K562 (cell line): ENCODE measurements at regions not wholly inside any gene's neighbourhood (a gene's known extent, or its start where the extent isn't known, plus 50 kb on each side); places are given as distances from the start of the nearest gene placed in this dataset.

Source experiments
- ATAC-seq: fragments of 200-7000 bp; cut with Tn5 transposase; 3 replicates; pipeline ENCODE4 v1.9.1; 2020; ENCODE audit warnings: moderate library complexity
- BruUV-seq: library from RNA; stranded (reverse); fragments of 400-500 nt; replicated peaks from 2 replicates; lab custom pipeline; 2021; lab: Mats Ljungman, UMichigan
- CTCF ChIA-PET: fragments of 300-600 bp; formaldehyde crosslinking; extraction: SDS; loops from one replicate; lab custom pipeline; 2021; ENCODE audit warnings: low intra/inter-chr PET ratio; lab: Yijun Ruan, JAX
- POLR2A ChIA-PET: fragments of 300-600, 350-650 bp; sonication (Branson Sonifier 250); formaldehyde crosslinking; extraction: SDS; loops from one replicate; lab custom pipeline; 2021; ENCODE audit warnings: antibody characterized with exemption, inconsistent platforms; lab: Yijun Ruan, JAX
- DNase-seq, 4 experiments: peaks; one replicate each; pipeline versions ENCODE4 v3.0.0 to v3.0.0-alpha.2; 2011 to 2018; ENCODE audit warnings: low spot score in 3 of 4, mixed read lengths in 3 of 4; ENCODE audit errors: extremely low read depth in 1 of 4
- FAIRE-seq: peaks from 2 replicates; lab custom pipeline; 2011; peaks lifted over from hg19 to GRCh38; lab: Jason Lieb, UNC
- H2AFZ ChIP-seq: 2 replicates; pipeline ENCODE4 v1.6.0; 2011; ENCODE audit warnings: low read depth, low read length, control low read depth, inconsistent platforms
- H3K27ac ChIP-seq: fragments of 200-600 bp; 3 replicates; pipeline ENCODE4 v1.8.0; 2011; ENCODE audit warnings: low read depth, mild to moderate bottlenecking, control low read depth, inconsistent platforms, low read length, moderate library complexity, mixed read lengths; ENCODE audit errors: extremely low read depth
- H3K27me3 ChIP-seq, 2 experiments: fragments of 300-600 bp in 1 of 2; 2 replicates in 1 of 2; 3 replicates in 1 of 2; pipeline versions ENCODE4 v1.6.0 to v1.8.0; 2011; ENCODE audit warnings: inconsistent platforms in 2 of 2, low read length in 2 of 2, mild to moderate bottlenecking in 1 of 2, mixed read lengths in 1 of 2, moderate library complexity in 1 of 2; ENCODE audit not compliant: control insufficient read depth in 2 of 2, insufficient read depth in 2 of 2
- H3K36me3 ChIP-seq: fragments of 300-600 bp; 3 replicates; pipeline ENCODE4 v1.8.0; 2011; ENCODE audit warnings: mild to moderate bottlenecking, low read length, inconsistent platforms; ENCODE audit not compliant: control insufficient read depth, insufficient read depth
- H3K4me1 ChIP-seq, 2 experiments: fragments of 200-600 bp in 1 of 2; replicated peaks in 1 of 2; 2 replicates in 1 of 2; 3 replicates in 1 of 2; pipeline versions ENCODE4 v1.5.1 to v1.8.0; 2011; ENCODE audit warnings: inconsistent platforms in 2 of 2, low read length in 2 of 2, mild to moderate bottlenecking in 1 of 2, mixed read lengths in 1 of 2, moderate library complexity in 1 of 2; ENCODE audit not compliant: control insufficient read depth in 2 of 2, insufficient read depth in 2 of 2
- H3K4me2 ChIP-seq: 2 replicates; pipeline ENCODE4 v1.6.1; 2011; ENCODE audit warnings: low read length, control low read depth, inconsistent platforms, mixed read lengths; ENCODE audit not compliant: insufficient read depth
- H3K4me3 ChIP-seq: fragments of 200-600 bp; sonication (generic), shearing (Covaris generic); 2 replicates; pipeline ENCODE4 v1.5.1; 2016; ENCODE audit warnings: control low read depth, inconsistent platforms
- H3K79me2 ChIP-seq: fragments of 200-600 bp; 3 replicates; pipeline ENCODE4 v1.8.0; 2011; ENCODE audit warnings: low read length, inconsistent platforms; ENCODE audit not compliant: control insufficient read depth, insufficient read depth
- H3K9ac ChIP-seq, 2 experiments: 2 replicates each; pipeline versions ENCODE4 v1.6.0 to v1.6.1; 2011; ENCODE audit warnings: low read depth in 2 of 2, low read length in 2 of 2, control low read depth in 1 of 2, inconsistent platforms in 1 of 2, mild to moderate bottlenecking in 1 of 2, mixed read lengths in 1 of 2; ENCODE audit not compliant: insufficient read depth in 1 of 2
- H3K9me1 ChIP-seq: one replicate; pipeline ENCODE4 v1.6.0; 2011; ENCODE audit warnings: inconsistent platforms, mild to moderate bottlenecking, low read length, moderate library complexity; ENCODE audit not compliant: control insufficient read depth, insufficient read depth
- H3K9me3 ChIP-seq: replicated peaks from 2 replicates; pipeline ENCODE4 v1.5.1; 2011; ENCODE audit warnings: low read depth, low read length, inconsistent platforms; ENCODE audit not compliant: control insufficient read depth, insufficient read depth
- H4K20me1 ChIP-seq: replicated peaks from 2 replicates; pipeline ENCODE4 v1.6.1; 2011; ENCODE audit warnings: low read length, inconsistent platforms, mixed read lengths; ENCODE audit not compliant: control insufficient read depth, insufficient read depth
- CBX2 ChIP-seq: fragments of 200-600 bp; sonication (generic); IDR thresholded peaks from one replicate; pipeline ENCODE4 v1.6.1; 2012; ENCODE audit warnings: mild to moderate bottlenecking, low read length, inconsistent platforms; ENCODE audit not compliant: insufficient read depth, poor library complexity, severe bottlenecking
- ELF2 ChIP-seq: fragments of 250-450 bp; sonication (Bioruptor Pico); IDR thresholded peaks from 2 replicates; pipeline ENCODE4 v1.5.0; 2021; ENCODE audit warnings: mild to moderate bottlenecking
- ID3 ChIP-seq, 2 experiments: fragments of 250-450 bp in 1 of 2; fragments of 450-650 bp in 1 of 2; sonication (Bioruptor Pico) in 1 of 2; IDR thresholded peaks; 2 replicates each; pipeline versions ENCODE4 v1.6.1 to v1.8.0; 2016 to 2021; ENCODE audit warnings: mild to moderate bottlenecking in 2 of 2, moderate library complexity in 2 of 2, missing compliant biosample characterization in 1 of 2, missing genetic modification characterization in 1 of 2
- KLF1 ChIP-seq: fragments of 450-650 bp; IDR thresholded peaks from 2 replicates; pipeline ENCODE4 v1.6.1; 2016; ENCODE audit warnings: missing genetic modification characterization, missing compliant biosample characterization
- MAFK ChIP-seq: IDR thresholded peaks from 2 replicates; pipeline ENCODE4 v1.6.1; 2011; ENCODE audit warnings: low read length, improper control_type of control experiment
- POU5F1 ChIP-seq: fragments of 150-350 bp; IDR thresholded peaks from 2 replicates; pipeline ENCODE4 v1.6.1; 2014; ENCODE audit warnings: borderline replicate concordance, low read length, low read depth, mild to moderate bottlenecking; ENCODE audit not compliant: partially characterized antibody
- PTRF ChIP-seq: fragments of 450-650 bp; IDR thresholded peaks from 2 replicates; pipeline ENCODE4 v1.6.1; 2016; ENCODE audit warnings: mild to moderate bottlenecking, missing genetic modification characterization, missing compliant biosample characterization
- U2AF1 ChIP-seq: fragments of 200-400 bp; formaldehyde crosslinking; optimal IDR thresholded peaks from 2 replicates; pipeline ENCODE3; 2017; ENCODE audit warnings: mild to moderate bottlenecking, low read depth, low read length, moderate library complexity
- ZBTB1 ChIP-seq: sonication (generic); formaldehyde crosslinking; IDR thresholded peaks from 2 replicates; pipeline ENCODE4 v1.8.1; 2023; ENCODE audit warnings: missing genetic modification reagents, low read depth, mild to moderate bottlenecking, borderline replicate concordance
- ZNF589 ChIP-seq: fragments of 200-800 bp; sonication (Bioruptor generic); IDR thresholded peaks from 2 replicates; pipeline ENCODE4 v1.6.1; 2016; ENCODE audit warnings: low read depth, missing genetic modification characterization, missing compliant biosample characterization
- ZNF785 ChIP-seq: fragments of 250-450 bp; sonication (Bioruptor Pico); IDR thresholded peaks from 2 replicates; pipeline ENCODE4 v1.4.0; 2020; ENCODE audit warnings: mild to moderate bottlenecking
- WGBS: fragments of 100-300 bp; shearing (Covaris generic); methylation state at CpG from one replicate; pipeline ENCODE4 v1.1.6; 2016; ENCODE audit warnings: low coverage, mixed read lengths; ENCODE audit not compliant: insufficient coverage; ENCODE audit errors: missing lambda C conversion rate; 5-methylcytosine and 5-hydroxymethylcytosine counted together
- in situ Hi-C: fragments of 300-500 bp; cut with MboI; formaldehyde crosslinking; loops from 4 replicates; pipeline ENCODE4 v1.15.0; 2018; ENCODE audit warnings: inconsistent platforms, mixed read lengths
- intact Hi-C: fragments of 100-400 bp; cut with micrococcal nuclease; formaldehyde crosslinking; loops from 2 replicates; pipeline ENCODE4 v1.14.2; 2022

DNA sequence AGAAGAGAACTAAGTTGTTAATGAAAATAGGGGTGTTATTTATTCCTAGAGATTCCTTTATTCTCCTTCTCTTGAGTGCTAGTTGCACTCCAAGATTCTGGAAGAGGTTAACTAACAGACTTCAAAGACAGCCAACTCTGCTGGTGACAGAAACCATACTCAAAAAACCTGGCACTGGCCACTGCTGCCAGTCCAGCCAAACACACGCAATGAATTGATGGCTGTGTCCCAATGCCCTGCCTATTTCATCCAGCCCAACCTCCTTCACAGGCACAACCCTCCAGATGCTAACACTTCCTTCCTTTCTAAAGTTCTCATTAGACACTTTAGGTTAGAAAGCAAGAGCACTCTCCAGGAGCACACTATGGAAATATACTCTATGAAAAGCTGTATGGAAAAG, 150.8 kb upstream of the C11orf58 start:
- H2AFZ ChIP-seq, result no peak overlapping the region
- TF ChIP-seq ZNF589 (CRISPR knock-in tag) (no peak), MAFK (no peak), ELF2 (CRISPR knock-in tag) (no peak), PTRF (tag) (no peak), CBX2 (no peak), U2AF1 (no peak), KLF1 (tag) (no peak), ZBTB1 (CRISPR knock-in tag) (no peak), POU5F1 (no peak), ID3 (CRISPR knock-in tag; IDR thresholded peaks at IDR 0.05) (no peak), ID3 (tag; IDR thresholded peaks at IDR 0.05) (no peak), ZNF785 (CRISPR knock-in tag) (no peak)
- TF ChIP-seq, all 486 proteins: peak for 0
- no peak for FAIRE-seq
- no peak for ATAC-seq
- 56% methylated on average over 1 of the region's 1 CpG for WGBS
- ChIA-PET CTCF (no interaction called here), POLR2A (interaction anchor here (3.2 kb wide), 1 partner anchor 8 kb away, joined by 13 read pairs; no protein-coding TSS in a partner anchor)
- Histone ChIP-seq H3K27me3 (no peaks in the 10 kb centered on the region), H3K4me1 (no peaks in the 10 kb centered on the region), H3K9me1 (no peaks in the 10 kb centered on the region), H4K20me1 (no peaks in the 10 kb centered on the region), H3K79me2 (no peaks in the 10 kb centered on the region), H3K27ac (no peak overlapping the region), H3K4me2 (no peak overlapping the region), H3K9me3 (no peaks in the 10 kb centered on the region), H3K36me3 (no peaks in the 10 kb centered on the region), H3K4me3 (no peak overlapping the region), H3K9ac (no peak overlapping the region)
- no peak for DNase-seq
- no TSS peak for BruUV-seq
- intact Hi-C loops, result no loop called here
- in situ Hi-C loops, result no loop called here
